NCI-H2107 (cell line): ENCODE measurements at regions not wholly inside any gene's neighbourhood (a gene's known extent, or its start where the extent isn't known, plus 50 kb on each side); places are given as distances from the start of the nearest gene placed in this dataset.
A peak's percentile ranks its signal among the peaks of the same experiment; 100 is the strongest.

ENCODE experiments used
- DNase-seq: peaks from one replicate; lab custom pipeline; 2025; lab: John Stamatoyannopoulos, UW

- no peak for DNase-seq
These were observed 90.4 kb downstream of the NUP35 start for GRCh38 chr2:183214680-183215079.

DNA sequence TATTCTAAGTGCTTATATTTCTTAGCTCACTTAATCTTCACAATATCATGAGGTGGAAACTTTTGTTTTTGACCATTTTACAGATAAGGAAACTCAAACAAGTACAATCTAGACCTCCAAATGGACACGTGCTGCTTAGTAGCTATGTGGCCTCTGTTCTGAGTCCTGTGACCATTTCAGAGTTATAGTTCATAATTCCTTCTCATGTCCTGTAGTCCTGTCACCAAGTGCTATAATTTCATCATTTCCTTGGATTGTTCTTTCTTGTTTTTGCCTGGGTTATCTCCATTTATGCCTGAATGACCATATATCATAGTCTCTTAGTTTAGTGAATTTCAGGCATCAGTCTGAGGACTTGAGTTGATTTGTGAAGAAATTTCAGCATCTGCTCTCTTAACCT is 91.7 kb downstream of the NUP35 start:
- no peak for DNase-seq

DNA sequence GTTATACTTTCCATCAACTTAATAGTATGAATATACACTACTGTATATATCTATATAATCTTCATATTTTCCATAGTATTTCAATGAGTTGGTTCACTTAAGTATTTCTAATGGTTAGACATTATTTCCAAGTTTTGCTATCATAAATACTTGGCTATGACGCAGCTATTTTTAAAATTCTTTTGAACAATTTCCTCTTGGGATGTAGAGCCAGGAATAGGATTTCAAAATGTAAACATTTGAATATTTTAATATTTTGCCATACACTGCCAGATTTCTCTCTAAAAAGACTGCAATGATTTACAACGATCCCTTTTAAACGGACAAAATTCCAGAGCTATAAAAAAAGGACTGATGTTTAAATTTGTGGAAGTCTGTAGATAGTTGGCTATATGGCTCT is 95.6 kb downstream of the NUP35 start:
- no peak for DNase-seq

- DNase-seq: no peak
These were observed 98.5 kb downstream of the NUP35 start for GRCh38 chr2:183222751-183223150.

GRCh38 chr2:183224948-183225347 is 100.7 kb downstream of the NUP35 start:
- no peak for DNase-seq

DNA sequence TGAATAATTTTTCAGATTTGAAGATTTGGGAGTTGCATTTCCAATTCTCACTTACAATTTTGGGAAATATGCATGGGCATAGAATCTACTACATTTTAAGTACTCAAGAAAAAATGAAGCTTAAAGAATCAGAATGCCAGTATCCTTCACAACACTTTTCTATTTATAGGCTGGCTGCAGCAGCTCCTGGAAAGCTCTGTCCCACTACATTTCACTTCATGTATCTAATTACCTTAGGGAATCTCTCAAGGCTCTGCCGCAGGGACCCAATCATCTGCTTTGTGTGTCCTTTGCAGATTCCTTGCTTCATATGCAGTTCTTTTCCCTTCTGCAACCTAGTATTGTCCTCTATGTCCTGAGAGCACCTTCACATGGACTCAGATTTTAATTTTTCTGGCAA is 102.9 kb downstream of the NUP35 start:
- DNase-seq: no peak

DNA sequence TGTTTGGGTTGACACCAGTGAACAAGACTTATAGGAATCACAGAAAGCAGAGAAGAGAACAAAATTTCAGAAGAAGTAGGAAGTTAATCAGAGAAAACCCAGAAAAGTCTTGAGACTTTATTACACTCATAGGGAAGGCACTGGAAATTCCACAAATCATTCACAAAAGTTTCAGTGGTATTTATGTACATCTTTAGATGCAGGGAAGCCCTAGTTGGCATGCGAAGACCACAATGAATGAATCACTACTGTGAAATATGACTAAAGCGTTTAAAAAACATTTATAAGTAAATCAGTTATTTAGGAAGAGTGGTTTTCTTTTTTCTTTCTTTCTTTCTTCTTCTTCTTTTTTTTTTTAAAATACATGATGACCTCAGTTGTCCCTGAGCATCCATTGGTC is 105.1 kb downstream of the NUP35 start:
- no peak for DNase-seq

- no peak for DNase-seq
These were observed 108.1 kb downstream of the NUP35 start for GRCh38 chr2:183232161-183232865.

DNA sequence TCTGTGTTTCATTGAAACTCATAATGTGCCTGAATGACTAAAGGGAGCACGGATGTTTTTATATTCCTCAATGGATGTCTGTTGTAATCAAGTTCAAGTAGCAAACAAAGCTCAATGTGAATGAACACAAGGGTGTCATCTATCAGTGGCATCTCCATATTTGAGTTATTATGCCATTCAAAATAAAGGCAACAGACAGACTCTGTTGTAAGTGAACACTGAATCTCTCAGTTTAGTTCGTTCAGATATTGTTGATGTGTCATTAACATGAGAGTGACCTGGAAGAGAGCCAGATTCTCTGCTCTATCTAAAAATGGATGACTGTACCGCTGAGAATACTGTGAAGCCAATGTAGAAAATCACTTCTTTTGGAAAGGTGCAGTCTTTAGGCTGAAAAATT is 118.7 kb downstream of the NUP35 start:
- DNase-seq: peak; percentile 37

- no peak for DNase-seq
These were observed 119.5 kb downstream of the NUP35 start for GRCh38 chr2:183243758-183244157.

DNA sequence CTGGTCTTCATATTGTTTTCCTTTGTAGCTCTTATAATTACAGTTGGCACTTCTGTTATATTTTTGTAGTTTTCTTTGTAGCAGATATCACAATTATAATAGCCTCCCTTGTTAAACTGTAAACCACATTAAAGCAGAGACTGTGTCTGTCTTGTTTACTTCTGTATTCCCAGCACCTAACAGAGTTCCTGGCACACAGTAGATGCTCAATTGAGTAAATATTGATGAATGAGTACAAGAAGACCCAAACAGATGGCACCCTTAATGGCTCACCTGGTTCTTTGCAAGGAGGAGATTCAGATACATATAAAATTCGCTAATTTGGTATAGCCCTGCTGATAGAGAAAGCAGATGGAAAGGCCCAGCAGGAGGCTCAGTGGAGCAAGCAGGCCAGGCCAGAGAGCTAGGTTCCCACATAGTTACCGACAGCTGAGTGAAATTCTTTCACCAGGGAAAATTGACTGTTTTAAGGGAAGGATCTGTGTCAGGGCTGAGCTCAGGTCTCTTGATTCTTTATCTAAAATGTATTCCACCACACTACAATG is 120.1 kb downstream of the NUP35 start:
- no peak for DNase-seq

- DNase-seq: no peak
These were observed 124.8 kb downstream of the NUP35 start for GRCh38 chr2:183248866-183249567.

- DNase-seq: no peak
These were observed 125.8 kb downstream of the NUP35 start for GRCh38 chr2:183250061-183250460.

DNA sequence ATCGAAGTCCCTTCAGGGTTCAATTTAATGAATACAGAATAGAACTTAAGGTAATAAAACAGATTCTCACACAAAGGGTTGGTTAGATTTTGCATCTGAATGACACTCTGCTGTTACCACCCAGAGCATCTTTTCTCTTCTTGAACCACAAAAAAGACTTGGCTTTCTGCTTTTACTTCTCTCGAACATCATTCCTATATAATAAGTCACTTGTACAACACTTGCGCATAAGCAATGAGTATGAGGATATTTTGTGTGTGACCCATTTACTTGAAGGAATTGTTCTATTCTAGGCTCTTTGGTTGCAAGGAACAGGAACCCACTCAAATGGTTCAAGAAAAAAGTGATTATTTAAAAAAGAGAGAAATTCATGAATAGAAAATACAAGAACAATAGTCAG is 126.2 kb downstream of the NUP35 start:
- no peak for DNase-seq

- no peak for DNase-seq
These were observed 129.3 kb downstream of the NUP35 start for GRCh38 chr2:183253441-183254130.

DNA sequence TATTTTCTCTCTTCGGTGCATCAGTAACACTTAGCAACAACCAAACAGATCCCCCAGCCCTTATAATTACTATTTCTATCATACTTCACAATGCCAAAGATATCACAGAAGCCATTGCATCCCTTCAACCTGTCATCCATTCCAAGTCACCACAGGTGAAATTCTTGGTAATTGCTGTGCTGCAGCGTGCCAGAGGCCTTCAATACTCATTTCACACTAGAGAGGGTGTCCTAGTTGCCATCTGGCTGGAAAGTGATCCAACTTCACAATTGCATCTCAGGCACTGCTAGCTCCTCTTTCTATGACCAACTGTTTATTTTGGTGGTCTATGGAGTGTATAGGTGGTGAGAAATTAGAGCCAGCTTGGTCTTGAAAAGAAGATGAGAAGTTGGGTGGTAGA is 131.2 kb downstream of the NUP35 start:
- no peak for DNase-seq

- no peak for DNase-seq
These were observed 135.7 kb downstream of the NUP35 start for GRCh38 chr2:183259921-183260320.

GRCh38 chr2:183260527-183260926 is 136.3 kb downstream of the NUP35 start:
- DNase-seq: no peak

GRCh38 chr2:183264890-183265535 is 140.8 kb downstream of the NUP35 start:
- DNase-seq: no peak

DNA sequence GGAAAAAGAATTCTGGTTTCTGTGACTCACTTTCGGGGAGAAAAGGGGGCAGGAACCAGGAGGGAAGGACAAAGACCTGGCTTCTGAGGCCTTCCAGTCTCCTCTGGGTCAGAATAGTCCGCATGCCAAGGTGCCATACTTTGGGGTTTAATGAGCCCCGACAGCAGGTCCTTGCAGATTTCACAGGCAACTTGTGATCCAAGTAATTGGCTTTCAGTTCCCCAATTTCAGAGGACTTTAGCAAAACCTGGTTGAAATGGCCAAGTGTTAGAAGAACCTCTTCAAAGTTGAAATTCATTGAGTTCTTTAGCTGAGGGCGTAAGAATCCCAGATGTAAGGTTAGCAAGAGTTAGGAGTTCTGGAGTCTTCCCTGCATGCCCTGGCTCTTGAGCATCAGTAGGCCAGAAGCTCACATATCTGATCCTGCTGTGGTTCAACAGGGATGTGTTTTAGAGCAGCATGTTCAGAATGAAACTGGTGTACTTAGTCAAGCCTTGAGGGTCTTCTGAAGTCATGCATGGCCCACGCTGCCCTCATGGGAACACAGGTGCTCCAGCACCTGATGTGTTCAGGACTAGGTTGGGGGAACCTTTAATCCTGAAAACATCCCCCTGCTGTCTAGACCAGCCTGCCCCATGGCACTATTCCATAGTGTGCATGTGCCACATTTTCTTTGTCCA is 143.0 kb downstream of the NUP35 start:
- DNase-seq: no peak

- DNase-seq: no peak
These were observed 145.7 kb downstream of the NUP35 start for GRCh38 chr2:183269956-183270355.

GRCh38 chr2:183283209-183283608 is 159.0 kb downstream of the NUP35 start:
- DNase-seq: no peak
